WTC11 (cell line): ENCODE measurements at regions not wholly inside any gene's neighbourhood (a gene's known extent, or its start where the extent isn't known, plus 50 kb on each side); places are given as distances from the start of the nearest gene placed in this dataset.

ENCODE experiments used
- CTCF ChIP-seq: fragments of 200-600 bp; IDR thresholded peaks from 2 replicates; pipeline ENCODE4 v1.8.0; 2022; ENCODE audit warnings: antibody characterized with exemption
- NFATC4 ChIP-seq: fragments of 250-450 bp; sonication (Bioruptor Pico); IDR thresholded peaks from 2 replicates; pipeline ENCODE4 v1.9.0; 2021; ENCODE audit warnings: mild to moderate bottlenecking
- RELA ChIP-seq: sonication (generic); formaldehyde crosslinking; IDR thresholded peaks from 2 replicates; pipeline ENCODE4 v1.8.1; 2022; ENCODE audit warnings: missing genetic modification reagents, mild to moderate bottlenecking, borderline replicate concordance
- USF2 ChIP-seq: sonication (generic); formaldehyde crosslinking; IDR thresholded peaks from 2 replicates; pipeline ENCODE4 v1.8.1; 2023; ENCODE audit warnings: mild to moderate bottlenecking, missing genetic modification reagents, moderate library complexity

GRCh38 chr3:5462086-5462485 is 274.6 kb downstream of the EDEM1 start:
- TF ChIP-seq CTCF (no peak), NFATC4 (CRISPR knock-in tag) (no peak), USF2 (CRISPR knock-in tag) (no peak), RELA (CRISPR knock-in tag) (no peak)
